PC-9 (cell line): ENCODE measurements at regions not wholly inside any gene's neighbourhood (a gene's known extent, or its start where the extent isn't known, plus 50 kb on each side); places are given as distances from the start of the nearest gene placed in this dataset.

Experiments used
- BruUV-seq: library from RNA; stranded (reverse); fragments of 400-500 nt; replicated peaks from 2 replicates; lab custom pipeline; 2021; lab: Mats Ljungman, UMichigan
- CTCF ChIA-PET: fragments of 300-600 bp; sonication (Branson Sonifier 250); formaldehyde crosslinking; loops from one replicate; lab custom pipeline; 2022; ENCODE audit warnings: antibody characterized with exemption; lab: Charles Lee
- POLR2A ChIA-PET: fragments of 300-600 bp; sonication (Branson Sonifier 250); formaldehyde crosslinking; loops from one replicate; lab custom pipeline; 2022; ENCODE audit warnings: antibody characterized with exemption; ENCODE audit not compliant: unreplicated experiment; lab: Charles Lee
- DNase-seq, 2 experiments: peaks; one replicate each; pipeline versions ENCODE4 v3.0.0 to v3.0.0-alpha.2; 2015 to 2022; ENCODE audit warnings: mixed read lengths in 1 of 2
- H2AFZ ChIP-seq: fragments of 200-600 bp; sonication (generic); 2 replicates; pipeline ENCODE4 v1.8.1; 2017; ENCODE audit warnings: antibody characterized with exemption
- H3F3A ChIP-seq: fragments of 200-600 bp; sonication (generic); 2 replicates; pipeline ENCODE4 v1.8.1; 2017; ENCODE audit warnings: antibody characterized with exemption, mild to moderate bottlenecking, low read depth; ENCODE audit not compliant: insufficient read depth
- H3K27ac ChIP-seq: fragments of 200-600 bp; sonication (generic); 2 replicates; pipeline ENCODE4 v1.6.1; 2016; ENCODE audit warnings: mixed run types
- H3K27me3 ChIP-seq: fragments of 200-600 bp; sonication (generic); 2 replicates; pipeline ENCODE4 v1.6.1; 2016; ENCODE audit warnings: low read depth, mixed run types; ENCODE audit not compliant: insufficient read depth
- H3K36me3 ChIP-seq: fragments of 200-600 bp; sonication (generic); 2 replicates; pipeline ENCODE4 v1.6.1; 2016; ENCODE audit warnings: low read depth, mixed run types
- H3K4me1 ChIP-seq: fragments of 200-600 bp; sonication (generic); replicated peaks from 2 replicates; pipeline ENCODE4 v1.6.1; 2016; ENCODE audit warnings: mixed run types; ENCODE audit not compliant: insufficient read depth
- H3K4me2 ChIP-seq: fragments of 200-600 bp; sonication (generic); 2 replicates; pipeline ENCODE4 v1.6.1; 2017; ENCODE audit warnings: mixed run types
- H3K4me3 ChIP-seq: fragments of 200-600 bp; sonication (generic); 2 replicates; pipeline ENCODE4 v1.6.1; 2016; ENCODE audit warnings: mixed run types
- H3K79me2 ChIP-seq: fragments of 200-600 bp; sonication (generic); 2 replicates; pipeline ENCODE4 v1.6.1; 2017; ENCODE audit warnings: low read depth, mixed run types
- H3K9me2 ChIP-seq: fragments of 200-600 bp; sonication (generic); 2 replicates; pipeline ENCODE4 v1.8.1; 2017; ENCODE audit warnings: mild to moderate bottlenecking; ENCODE audit not compliant: insufficient read depth
- H3K9me3 ChIP-seq: fragments of 200-600 bp; sonication (generic); 2 replicates; pipeline ENCODE4 v1.8.1; 2016; ENCODE audit warnings: low read depth; ENCODE audit not compliant: insufficient read depth
- H4K20me1 ChIP-seq: fragments of 200-600 bp; sonication (generic); 2 replicates; pipeline ENCODE4 v1.8.1; 2017; ENCODE audit not compliant: insufficient read depth
- EZH2 ChIP-seq: fragments of 200-600 bp; sonication (generic); IDR thresholded peaks from 2 replicates; pipeline ENCODE4 v1.8.0; 2017; ENCODE audit warnings: antibody characterized with exemption, low read depth
- intact Hi-C: fragments of 100-400 bp; cut with micrococcal nuclease; formaldehyde crosslinking; loops from one replicate; pipeline ENCODE4 v1.10.0; 2022; ENCODE audit not compliant: unreplicated experiment
- TF ChIP-seq, protein P1 (sequence below): fragments of 200-600 bp; sonication (generic); conservative IDR thresholded peaks from 2 replicates; pipeline ENCODE4 v1.6.1; 2017; ENCODE audit warnings: mixed run types, antibody characterized with exemption, mild to moderate bottlenecking, moderate library complexity

DNA sequence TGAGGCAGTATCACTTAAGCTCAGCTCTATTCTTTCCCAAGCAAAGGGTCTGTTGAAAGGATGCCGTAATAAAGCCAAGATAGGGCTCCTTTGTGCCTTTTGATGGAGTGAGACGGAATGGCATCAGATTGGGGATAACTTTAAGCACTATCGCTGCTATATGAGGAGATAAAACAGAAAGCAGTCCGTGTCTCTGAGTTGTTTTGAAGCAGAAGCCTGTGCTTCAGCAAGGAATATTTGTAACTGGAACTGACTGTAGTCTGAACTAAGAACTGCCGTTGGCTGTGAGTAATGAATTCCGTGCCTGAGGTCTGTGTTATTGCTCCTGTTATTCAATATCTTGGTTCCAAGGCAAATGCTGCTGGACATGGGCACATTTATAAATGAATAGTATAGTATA is 297.4 kb downstream of the ANKRD50 start:
- H3K9me3 ChIP-seq: no peaks in the 10 kb centered on the region
- no peaks in the 10 kb centered on the region for H3K27me3 ChIP-seq
- H3K27ac ChIP-seq: no peak overlapping the region
- H3K36me3 ChIP-seq: no peaks in the 10 kb centered on the region
- DNase-seq: no peak
- no peak for TF ChIP-seq EZH2
- TF ChIP-seq, protein P1, sequence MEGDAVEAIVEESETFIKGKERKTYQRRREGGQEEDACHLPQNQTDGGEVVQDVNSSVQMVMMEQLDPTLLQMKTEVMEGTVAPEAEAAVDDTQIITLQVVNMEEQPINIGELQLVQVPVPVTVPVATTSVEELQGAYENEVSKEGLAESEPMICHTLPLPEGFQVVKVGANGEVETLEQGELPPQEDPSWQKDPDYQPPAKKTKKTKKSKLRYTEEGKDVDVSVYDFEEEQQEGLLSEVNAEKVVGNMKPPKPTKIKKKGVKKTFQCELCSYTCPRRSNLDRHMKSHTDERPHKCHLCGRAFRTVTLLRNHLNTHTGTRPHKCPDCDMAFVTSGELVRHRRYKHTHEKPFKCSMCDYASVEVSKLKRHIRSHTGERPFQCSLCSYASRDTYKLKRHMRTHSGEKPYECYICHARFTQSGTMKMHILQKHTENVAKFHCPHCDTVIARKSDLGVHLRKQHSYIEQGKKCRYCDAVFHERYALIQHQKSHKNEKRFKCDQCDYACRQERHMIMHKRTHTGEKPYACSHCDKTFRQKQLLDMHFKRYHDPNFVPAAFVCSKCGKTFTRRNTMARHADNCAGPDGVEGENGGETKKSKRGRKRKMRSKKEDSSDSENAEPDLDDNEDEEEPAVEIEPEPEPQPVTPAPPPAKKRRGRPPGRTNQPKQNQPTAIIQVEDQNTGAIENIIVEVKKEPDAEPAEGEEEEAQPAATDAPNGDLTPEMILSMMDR: no peak
- no peaks in the 10 kb centered on the region for H3F3A ChIP-seq
- no peaks in the 10 kb centered on the region for H3K4me1 ChIP-seq
- no peaks in the 10 kb centered on the region for H4K20me1 ChIP-seq
- BruUV-seq: no TSS peak
- H3K9me2 ChIP-seq: peaks cover 1% of the 10 kb centered on the region
- H3K4me3 ChIP-seq: no peak overlapping the region
- H2AFZ ChIP-seq: no peak overlapping the region; the same call in 1 of the 2 replicates
- CTCF ChIA-PET: no interaction called here
- POLR2A ChIA-PET: no interaction called here
- no peak overlapping the region for H3K4me2 ChIP-seq
- intact Hi-C loops: no loop called here
- H3K79me2 ChIP-seq: no peaks in the 10 kb centered on the region

DNA sequence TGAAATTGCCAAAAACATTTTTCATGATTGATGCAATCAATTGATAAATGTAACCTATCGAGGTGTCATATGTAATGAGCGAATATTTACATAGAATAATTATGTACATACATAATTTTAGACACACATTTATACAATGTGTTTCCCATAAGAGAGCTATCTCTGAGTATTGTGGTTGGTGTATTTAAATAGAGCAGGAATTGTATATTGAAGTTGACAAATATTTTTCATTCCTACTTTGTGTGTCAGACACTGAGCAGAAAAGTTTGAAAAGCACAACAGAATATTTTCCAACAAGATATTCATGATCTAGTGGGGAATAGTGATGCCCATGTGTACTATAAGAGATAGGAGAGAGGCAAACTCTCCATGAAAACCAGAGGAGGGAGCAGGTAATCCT is 295.2 kb downstream of the ANKRD50 start:
- CTCF ChIA-PET: no interaction called here
- BruUV-seq: no TSS peak
- H3K4me1 ChIP-seq: no peaks in the 10 kb centered on the region
- H3K4me2 ChIP-seq: no peak overlapping the region
- no peak overlapping the region for H2AFZ ChIP-seq
- H3K27me3 ChIP-seq: no peaks in the 10 kb centered on the region
- intact Hi-C loops: no loop called here
- DNase-seq: no peak
- no peaks in the 10 kb centered on the region for H3K9me3 ChIP-seq
- H3F3A ChIP-seq: no peaks in the 10 kb centered on the region
- H3K4me3 ChIP-seq: no peak overlapping the region
- H3K36me3 ChIP-seq: no peaks in the 10 kb centered on the region
- POLR2A ChIA-PET: no interaction called here
- no peak for TF ChIP-seq EZH2
- TF ChIP-seq, protein P1: no peak
- H4K20me1 ChIP-seq: no peaks in the 10 kb centered on the region
- H3K79me2 ChIP-seq: no peaks in the 10 kb centered on the region
- no peak overlapping the region for H3K27ac ChIP-seq
- H3K9me2 ChIP-seq: no peaks in the 10 kb centered on the region; the same call in 1 of the 2 replicates

DNA sequence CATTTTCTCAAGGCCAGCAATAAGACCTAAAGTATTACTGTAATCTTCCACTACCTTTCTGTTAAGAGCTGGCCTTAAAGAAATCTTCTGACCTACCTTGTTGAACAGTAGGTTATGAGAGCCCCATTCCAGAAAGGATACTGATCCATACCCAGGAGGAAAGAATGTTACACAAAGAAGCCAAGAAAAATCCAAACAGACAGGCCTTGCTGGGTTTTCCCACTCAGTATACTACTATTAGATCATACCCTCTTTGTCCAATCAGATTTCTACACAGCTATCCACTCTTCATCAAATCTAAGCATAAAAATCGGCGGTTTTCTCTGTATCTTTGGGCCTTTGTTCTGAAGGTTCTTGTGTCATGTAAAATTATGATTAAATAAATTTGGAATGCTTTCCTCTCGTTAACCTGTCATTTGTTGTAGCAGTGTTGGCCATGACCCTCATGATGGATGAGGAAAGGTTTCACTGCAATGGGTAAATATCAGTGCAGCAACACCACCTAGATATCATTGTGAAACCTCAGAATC is 292.3 kb downstream of the ANKRD50 start:
- Histone ChIP-seq H3K9me3 (no peaks in the 10 kb centered on the region), H3K36me3 (no peaks in the 10 kb centered on the region), H2AFZ (peak overlapping the region; percentile 5; the same call in 1 of the 2 replicates), H3K4me1 (no peaks in the 10 kb centered on the region), H3K4me3 (no peak overlapping the region), H3K27me3 (no peaks in the 10 kb centered on the region), H3F3A (no peaks in the 10 kb centered on the region), H3K27ac (no peak overlapping the region), H3K79me2 (no peaks in the 10 kb centered on the region), H4K20me1 (no peaks in the 10 kb centered on the region), H3K4me2 (no peak overlapping the region), H3K9me2 (no peaks in the 10 kb centered on the region; the same call in 1 of the 2 replicates)
- BruUV-seq: no TSS peak
- intact Hi-C loops: no loop called here
- POLR2A ChIA-PET: no interaction called here
- TF ChIP-seq, protein P1: no peak
- no peak for TF ChIP-seq EZH2
- CTCF ChIA-PET: no interaction called here
- DNase-seq: no peak
